ENCODE measurements at regions not wholly inside any gene's neighbourhood (a gene's known extent, or its start where the extent isn't known, plus 50 kb on each side); places are given as distances from the start of the nearest gene placed in this dataset.

GRCh38 chr6:28802417-28803336, 121.1 kb downstream of the TRIM27 start:
- H3K4me3 ChIP-seq (ENCODE audit: insufficient read depth, low read length, poor library complexity, severe bottlenecking) = no peak overlapping the region
- no peaks in the 10 kb centered on the region for H3K27me3 ChIP-seq (ENCODE audit: low read length)
- no peak overlapping the region for H3K27ac ChIP-seq (ENCODE audit: low read depth, low read length)
- no peaks in the 10 kb centered on the region for H3F3A ChIP-seq (ENCODE audit: insufficient read depth)
- TF ChIP-seq, protein P1, sequence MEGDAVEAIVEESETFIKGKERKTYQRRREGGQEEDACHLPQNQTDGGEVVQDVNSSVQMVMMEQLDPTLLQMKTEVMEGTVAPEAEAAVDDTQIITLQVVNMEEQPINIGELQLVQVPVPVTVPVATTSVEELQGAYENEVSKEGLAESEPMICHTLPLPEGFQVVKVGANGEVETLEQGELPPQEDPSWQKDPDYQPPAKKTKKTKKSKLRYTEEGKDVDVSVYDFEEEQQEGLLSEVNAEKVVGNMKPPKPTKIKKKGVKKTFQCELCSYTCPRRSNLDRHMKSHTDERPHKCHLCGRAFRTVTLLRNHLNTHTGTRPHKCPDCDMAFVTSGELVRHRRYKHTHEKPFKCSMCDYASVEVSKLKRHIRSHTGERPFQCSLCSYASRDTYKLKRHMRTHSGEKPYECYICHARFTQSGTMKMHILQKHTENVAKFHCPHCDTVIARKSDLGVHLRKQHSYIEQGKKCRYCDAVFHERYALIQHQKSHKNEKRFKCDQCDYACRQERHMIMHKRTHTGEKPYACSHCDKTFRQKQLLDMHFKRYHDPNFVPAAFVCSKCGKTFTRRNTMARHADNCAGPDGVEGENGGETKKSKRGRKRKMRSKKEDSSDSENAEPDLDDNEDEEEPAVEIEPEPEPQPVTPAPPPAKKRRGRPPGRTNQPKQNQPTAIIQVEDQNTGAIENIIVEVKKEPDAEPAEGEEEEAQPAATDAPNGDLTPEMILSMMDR (IDR thresholded peaks at IDR 0.05; ENCODE audit: insufficient read depth, low read length, poor library complexity, severe bottlenecking) = no peak
- TF ChIP-seq EZH2phosphoT487 (conservative IDR thresholded peaks at IDR 0.05; ENCODE audit: low read length) = no peak
- H3K9me3 ChIP-seq (ENCODE audit: insufficient read depth, low read length) = no peaks in the 10 kb centered on the region
- no peak overlapping the region for H3K4me2 ChIP-seq (ENCODE audit: low read depth, low read length, poor library complexity, severe bottlenecking)
- no peaks in the 10 kb centered on the region for H3K9me2 ChIP-seq (replicated peaks; ENCODE audit: insufficient read depth, low read length)
- no peaks in the 10 kb centered on the region for H3K79me2 ChIP-seq (ENCODE audit: insufficient read depth, low read length)
- H3K36me3 ChIP-seq (ENCODE audit: low read length) = no peaks in the 10 kb centered on the region
- H4K20me1 ChIP-seq (ENCODE audit: low read depth, low read length) = no peaks in the 10 kb centered on the region
- H2AFZ ChIP-seq (ENCODE audit: low read depth, low read length, severe bottlenecking) = no peak overlapping the region
- no peak overlapping the region for H3K9ac ChIP-seq (ENCODE audit: low read length)

DNA sequence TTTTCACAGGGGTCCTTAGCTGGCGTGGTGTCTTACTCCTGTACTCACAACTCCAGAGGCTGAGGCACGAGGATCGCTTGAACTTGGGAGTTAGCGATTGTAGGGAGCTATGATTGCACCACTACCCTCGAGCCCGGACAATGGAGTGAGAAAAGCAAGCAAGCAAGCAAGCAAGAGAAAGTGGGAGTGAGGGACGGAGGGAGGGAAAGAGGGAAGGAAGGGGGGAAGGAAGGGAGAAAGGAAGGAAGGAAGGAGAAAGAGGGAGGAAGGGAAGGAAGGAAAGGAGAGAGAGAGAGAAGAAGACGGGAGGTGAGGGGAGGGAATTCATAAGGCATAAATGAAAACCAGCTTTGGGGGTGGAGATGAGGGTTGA, 120.5 kb downstream of the TRIM27 start:
- H3K27ac ChIP-seq (ENCODE audit: low read depth, low read length) = no peak overlapping the region
- H3K4me3 ChIP-seq (ENCODE audit: insufficient read depth, low read length, poor library complexity, severe bottlenecking) = no peak overlapping the region
- H4K20me1 ChIP-seq (ENCODE audit: low read depth, low read length) = no peaks in the 10 kb centered on the region
- H3K9ac ChIP-seq (ENCODE audit: low read length) = no peak overlapping the region
- H3K9me2 ChIP-seq (replicated peaks; ENCODE audit: insufficient read depth, low read length) = no peaks in the 10 kb centered on the region
- H3K36me3 ChIP-seq (ENCODE audit: low read length) = no peaks in the 10 kb centered on the region
- H3K9me3 ChIP-seq (ENCODE audit: insufficient read depth, low read length) = no peaks in the 10 kb centered on the region
- H3K27me3 ChIP-seq (ENCODE audit: low read length) = no peaks in the 10 kb centered on the region
- no peak overlapping the region for H3K4me2 ChIP-seq (ENCODE audit: low read depth, low read length, poor library complexity, severe bottlenecking)
- no peaks in the 10 kb centered on the region for H3F3A ChIP-seq (ENCODE audit: insufficient read depth)
- no peaks in the 10 kb centered on the region for H3K79me2 ChIP-seq (ENCODE audit: insufficient read depth, low read length)
- no peak for TF ChIP-seq EZH2phosphoT487 (conservative IDR thresholded peaks at IDR 0.05; ENCODE audit: low read length)
- TF ChIP-seq, protein P1 (IDR thresholded peaks at IDR 0.05; ENCODE audit: insufficient read depth, low read length, poor library complexity, severe bottlenecking) = no peak
- H2AFZ ChIP-seq (ENCODE audit: low read depth, low read length, severe bottlenecking) = no peak overlapping the region

DNA sequence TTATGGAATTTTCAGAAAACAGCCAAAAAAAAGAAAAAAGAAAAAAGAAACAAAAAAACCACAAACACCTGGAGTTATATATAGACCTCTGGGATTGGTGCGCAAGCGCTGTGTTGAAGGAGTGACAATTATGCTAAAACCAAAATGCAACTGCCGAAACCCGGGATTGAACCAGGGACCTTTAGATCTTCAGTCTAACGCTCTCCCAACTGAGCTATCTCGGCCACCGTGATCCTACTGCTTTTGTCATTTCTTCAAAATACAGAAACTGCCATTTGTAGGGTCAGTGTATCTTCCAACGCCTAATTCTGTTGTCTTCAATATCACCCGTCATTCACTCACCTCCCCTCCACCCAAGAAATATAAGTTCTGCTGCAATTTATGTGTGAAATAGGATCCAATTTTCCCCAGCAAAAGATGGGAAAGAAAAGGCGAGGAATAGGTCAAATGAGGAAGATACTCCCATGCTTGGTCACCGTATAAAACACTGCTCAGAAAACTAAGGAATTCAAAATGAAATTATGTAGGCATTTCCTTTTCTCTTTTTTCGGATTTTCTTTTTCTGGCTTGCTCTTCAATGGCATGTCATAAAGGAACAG, 116.0 kb downstream of the TRIM27 start:
- Histone ChIP-seq H3K9me2 (replicated peaks; ENCODE audit: insufficient read depth, low read length) (no peaks in the 10 kb centered on the region), H2AFZ (ENCODE audit: low read depth, low read length, severe bottlenecking) (no peak overlapping the region), H3K4me3 (ENCODE audit: insufficient read depth, low read length, poor library complexity, severe bottlenecking) (no peak overlapping the region), H3F3A (ENCODE audit: insufficient read depth) (no peaks in the 10 kb centered on the region), H3K27me3 (ENCODE audit: low read length) (no peaks in the 10 kb centered on the region), H3K9ac (ENCODE audit: low read length) (no peak overlapping the region), H3K27ac (ENCODE audit: low read depth, low read length) (no peak overlapping the region), H3K36me3 (ENCODE audit: low read length) (no peaks in the 10 kb centered on the region), H4K20me1 (ENCODE audit: low read depth, low read length) (no peaks in the 10 kb centered on the region), H3K79me2 (ENCODE audit: insufficient read depth, low read length) (no peaks in the 10 kb centered on the region), H3K4me2 (ENCODE audit: low read depth, low read length, poor library complexity, severe bottlenecking) (no peak overlapping the region), H3K9me3 (ENCODE audit: insufficient read depth, low read length) (no peaks in the 10 kb centered on the region)
- no peak for TF ChIP-seq EZH2phosphoT487 (conservative IDR thresholded peaks at IDR 0.05; ENCODE audit: low read length)
- TF ChIP-seq, protein P1 (IDR thresholded peaks at IDR 0.05; ENCODE audit: insufficient read depth, low read length, poor library complexity, severe bottlenecking) = no peak
